WTC11 (cell line): ENCODE measurements at regions not wholly inside any gene's neighbourhood (a gene's known extent, or its start where the extent isn't known, plus 50 kb on each side); places are given as distances from the start of the nearest gene placed in this dataset.

Source experiments
- JAZF1 ChIP-seq: fragments of 250-450 bp; sonication (Bioruptor Pico); IDR thresholded peaks from 2 replicates; pipeline ENCODE4 v1.9.0; 2021; ENCODE audit warnings: moderate library complexity, mild to moderate bottlenecking, inconsistent platforms
- SMAD4 ChIP-seq: sonication (generic); formaldehyde crosslinking; IDR thresholded peaks from 2 replicates; pipeline ENCODE4 v1.8.0; 2022; ENCODE audit warnings: mild to moderate bottlenecking, missing genetic modification reagents
- TCF7 ChIP-seq: sonication (generic); formaldehyde crosslinking; IDR thresholded peaks from 2 replicates; pipeline ENCODE4 v1.8.0; 2022; ENCODE audit warnings: mild to moderate bottlenecking, low read depth, missing genetic modification reagents, moderate library complexity
- TF ChIP-seq, protein P1 (sequence below): sonication (generic); formaldehyde crosslinking; IDR thresholded peaks from 2 replicates; pipeline ENCODE4 v1.8.0; 2022; ENCODE audit warnings: mild to moderate bottlenecking, missing genetic modification reagents
- TF ChIP-seq, protein P2 (sequence below): fragments of 250-450 bp; sonication (Bioruptor Pico); IDR thresholded peaks from 2 replicates; pipeline ENCODE4 v2.1.2; 2022; ENCODE audit warnings: mild to moderate bottlenecking, moderate library complexity
- TF ChIP-seq, protein P3 (sequence below): fragments of 200-600 bp; IDR thresholded peaks from 2 replicates; pipeline ENCODE4 v1.8.0; 2022; ENCODE audit warnings: antibody characterized with exemption
- TF ChIP-seq, protein P4 (sequence below): sonication (generic); formaldehyde crosslinking; IDR thresholded peaks from 2 replicates; pipeline ENCODE4 v1.8.0; 2022; ENCODE audit warnings: mild to moderate bottlenecking, missing genetic modification reagents

DNA sequence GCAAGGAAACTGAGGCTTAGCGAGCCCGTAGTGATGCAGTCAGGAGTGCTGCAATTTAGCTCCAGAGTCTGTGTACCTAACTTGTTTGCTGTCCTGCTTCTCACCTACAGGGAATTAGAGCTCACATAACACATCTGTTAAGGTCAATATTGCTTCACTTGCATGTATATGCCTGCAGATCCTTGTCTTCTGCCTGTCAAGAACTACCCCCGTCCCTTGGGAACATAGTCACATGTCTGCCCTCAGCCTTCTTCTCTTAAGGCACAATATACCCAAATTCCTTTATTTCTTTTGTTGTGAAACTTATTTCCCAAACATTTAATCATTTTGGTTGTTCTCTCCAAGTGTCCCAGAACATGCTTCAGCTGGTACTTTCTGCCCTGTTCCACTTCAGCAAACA, 103.3 kb upstream of the LEF1 start:
- TF ChIP-seq, protein P1, sequence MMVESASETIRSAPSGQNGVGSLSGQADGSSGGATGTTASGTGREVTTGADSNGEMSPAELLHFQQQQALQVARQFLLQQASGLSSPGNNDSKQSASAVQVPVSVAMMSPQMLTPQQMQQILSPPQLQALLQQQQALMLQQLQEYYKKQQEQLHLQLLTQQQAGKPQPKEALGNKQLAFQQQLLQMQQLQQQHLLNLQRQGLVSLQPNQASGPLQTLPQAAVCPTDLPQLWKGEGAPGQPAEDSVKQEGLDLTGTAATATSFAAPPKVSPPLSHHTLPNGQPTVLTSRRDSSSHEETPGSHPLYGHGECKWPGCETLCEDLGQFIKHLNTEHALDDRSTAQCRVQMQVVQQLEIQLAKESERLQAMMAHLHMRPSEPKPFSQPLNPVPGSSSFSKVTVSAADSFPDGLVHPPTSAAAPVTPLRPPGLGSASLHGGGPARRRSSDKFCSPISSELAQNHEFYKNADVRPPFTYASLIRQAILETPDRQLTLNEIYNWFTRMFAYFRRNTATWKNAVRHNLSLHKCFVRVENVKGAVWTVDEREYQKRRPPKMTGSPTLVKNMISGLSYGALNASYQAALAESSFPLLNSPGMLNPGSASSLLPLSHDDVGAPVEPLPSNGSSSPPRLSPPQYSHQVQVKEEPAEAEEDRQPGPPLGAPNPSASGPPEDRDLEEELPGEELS (CRISPR knock-in tag): no peak
- TF ChIP-seq, protein P2, sequence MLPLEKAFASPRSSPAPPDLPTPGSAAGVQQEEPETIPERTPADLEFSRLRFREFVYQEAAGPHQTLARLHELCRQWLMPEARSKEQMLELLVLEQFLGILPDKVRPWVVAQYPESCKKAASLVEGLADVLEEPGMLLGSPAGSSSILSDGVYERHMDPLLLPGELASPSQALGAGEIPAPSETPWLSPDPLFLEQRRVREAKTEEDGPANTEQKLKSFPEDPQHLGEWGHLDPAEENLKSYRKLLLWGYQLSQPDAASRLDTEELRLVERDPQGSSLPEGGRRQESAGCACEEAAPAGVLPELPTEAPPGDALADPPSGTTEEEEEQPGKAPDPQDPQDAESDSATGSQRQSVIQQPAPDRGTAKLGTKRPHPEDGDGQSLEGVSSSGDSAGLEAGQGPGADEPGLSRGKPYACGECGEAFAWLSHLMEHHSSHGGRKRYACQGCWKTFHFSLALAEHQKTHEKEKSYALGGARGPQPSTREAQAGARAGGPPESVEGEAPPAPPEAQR (CRISPR knock-in tag): no peak
- TF ChIP-seq, protein P3, sequence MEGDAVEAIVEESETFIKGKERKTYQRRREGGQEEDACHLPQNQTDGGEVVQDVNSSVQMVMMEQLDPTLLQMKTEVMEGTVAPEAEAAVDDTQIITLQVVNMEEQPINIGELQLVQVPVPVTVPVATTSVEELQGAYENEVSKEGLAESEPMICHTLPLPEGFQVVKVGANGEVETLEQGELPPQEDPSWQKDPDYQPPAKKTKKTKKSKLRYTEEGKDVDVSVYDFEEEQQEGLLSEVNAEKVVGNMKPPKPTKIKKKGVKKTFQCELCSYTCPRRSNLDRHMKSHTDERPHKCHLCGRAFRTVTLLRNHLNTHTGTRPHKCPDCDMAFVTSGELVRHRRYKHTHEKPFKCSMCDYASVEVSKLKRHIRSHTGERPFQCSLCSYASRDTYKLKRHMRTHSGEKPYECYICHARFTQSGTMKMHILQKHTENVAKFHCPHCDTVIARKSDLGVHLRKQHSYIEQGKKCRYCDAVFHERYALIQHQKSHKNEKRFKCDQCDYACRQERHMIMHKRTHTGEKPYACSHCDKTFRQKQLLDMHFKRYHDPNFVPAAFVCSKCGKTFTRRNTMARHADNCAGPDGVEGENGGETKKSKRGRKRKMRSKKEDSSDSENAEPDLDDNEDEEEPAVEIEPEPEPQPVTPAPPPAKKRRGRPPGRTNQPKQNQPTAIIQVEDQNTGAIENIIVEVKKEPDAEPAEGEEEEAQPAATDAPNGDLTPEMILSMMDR: no peak
- TF ChIP-seq JAZF1 (CRISPR knock-in tag) (no peak), TCF7 (no peak), SMAD4 (CRISPR knock-in tag) (no peak)
- TF ChIP-seq, protein P4, sequence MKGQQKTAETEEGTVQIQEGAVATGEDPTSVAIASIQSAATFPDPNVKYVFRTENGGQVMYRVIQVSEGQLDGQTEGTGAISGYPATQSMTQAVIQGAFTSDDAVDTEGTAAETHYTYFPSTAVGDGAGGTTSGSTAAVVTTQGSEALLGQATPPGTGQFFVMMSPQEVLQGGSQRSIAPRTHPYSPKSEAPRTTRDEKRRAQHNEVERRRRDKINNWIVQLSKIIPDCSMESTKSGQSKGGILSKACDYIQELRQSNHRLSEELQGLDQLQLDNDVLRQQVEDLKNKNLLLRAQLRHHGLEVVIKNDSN (CRISPR knock-in tag): no peak
